ENCODE measurements at regions not wholly inside any gene's neighbourhood (a gene's known extent, or its start where the extent isn't known, plus 50 kb on each side); places are given as distances from the start of the nearest gene placed in this dataset.
"Not testable (repeated sequence)": the region's sequence is repeated elsewhere in the genome, so short reads cannot be mapped to it uniquely, and the experiment has no call there.

GRCh38 chr3:64801856-64802255, 114.1 kb upstream of the ADAMTS9 start:
- no peak for DNase-seq

GRCh38 chr3:64799606-64800005, 111.8 kb upstream of the ADAMTS9 start:
- DNase-seq, result no peak

- DNase-seq, result no peak
These were observed 110.5 kb upstream of the ADAMTS9 start for GRCh38 chr3:64798316-64798715.

GRCh38 chr3:64796607-64797399, 109.0 kb upstream of the ADAMTS9 start:
- peak in 2 of 14 donors; percentile 15 for DNase-seq

GRCh38 chr3:64792445-64792844, 104.6 kb upstream of the ADAMTS9 start:
- DNase-seq, result no peak

- no peak for DNase-seq
These were observed 101.3 kb upstream of the ADAMTS9 start for GRCh38 chr3:64789111-64789510.

- no peak for DNase-seq
These were observed 95.4 kb upstream of the ADAMTS9 start for GRCh38 chr3:64783200-64783599.

- not testable (repeated sequence) for DNase-seq
These were observed 93.1 kb upstream of the ADAMTS9 start for GRCh38 chr3:64780923-64781322.

- DNase-seq, result no peak
These were observed 85.3 kb upstream of the ADAMTS9 start for GRCh38 chr3:64773137-64773536.

GRCh38 chr3:64766440-64766839, 78.6 kb upstream of the ADAMTS9 start:
- no peak for DNase-seq

GRCh38 chr3:64765947-64766346, 78.1 kb upstream of the ADAMTS9 start:
- no peak for DNase-seq

GRCh38 chr3:64764386-64764929, 76.7 kb upstream of the ADAMTS9 start:
- DNase-seq, result no peak

GRCh38 chr3:64763980-64764379, 76.2 kb upstream of the ADAMTS9 start:
- no peak for DNase-seq

- DNase-seq, result no peak
These were observed 73.9 kb upstream of the ADAMTS9 start for GRCh38 chr3:64761729-64762128.

GRCh38 chr3:64760258-64760657, 72.5 kb upstream of the ADAMTS9 start:
- DNase-seq, result no peak

- DNase-seq, result no peak
These were observed 72.0 kb upstream of the ADAMTS9 start for GRCh38 chr3:64759811-64760210.

- DNase-seq, result no peak
These were observed 68.7 kb upstream of the ADAMTS9 start for GRCh38 chr3:64756398-64756986.

- DNase-seq, result no peak
These were observed 60.6 kb upstream of the ADAMTS9 start for GRCh38 chr3:64748244-64748904.

- no peak for DNase-seq
These were observed 59.9 kb upstream of the ADAMTS9 start for GRCh38 chr3:64747679-64748078.

- no peak for DNase-seq
These were observed 56.1 kb upstream of the ADAMTS9 start for GRCh38 chr3:64743887-64744243.

GRCh38 chr3:64743156-64743886, 55.5 kb upstream of the ADAMTS9 start:
- DNase-seq, result no peak

- no peak for DNase-seq
These were observed 53.5 kb upstream of the ADAMTS9 start for GRCh38 chr3:64741341-64741740.

All from C1 segment of cervical spinal cord (tissue), 14 donors.